ENCODE measurements at regions not wholly inside any gene's neighbourhood (a gene's known extent, or its start where the extent isn't known, plus 50 kb on each side); places are given as distances from the start of the nearest gene placed in this dataset.

DNA sequence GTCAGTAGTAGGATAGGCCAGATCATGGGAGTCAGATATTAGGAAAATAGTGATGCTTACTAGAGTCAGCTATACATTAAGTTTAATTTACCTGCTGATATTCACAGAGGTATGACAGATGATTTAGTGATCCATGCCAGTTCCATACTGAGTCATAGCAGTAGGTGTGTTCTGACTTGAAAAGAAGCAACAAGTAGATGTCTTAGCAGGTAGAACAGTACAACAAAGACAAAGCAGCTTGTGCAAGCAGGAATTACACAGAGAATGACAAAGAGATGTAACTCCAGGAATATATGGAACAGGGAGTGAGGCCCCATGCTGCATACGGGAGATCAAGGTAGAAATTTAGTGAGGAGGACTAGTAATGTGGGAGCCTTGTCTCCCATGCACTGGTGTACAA is 556.9 kb downstream of the SLC16A7 start:
- TF ChIP-seq, protein P1, sequence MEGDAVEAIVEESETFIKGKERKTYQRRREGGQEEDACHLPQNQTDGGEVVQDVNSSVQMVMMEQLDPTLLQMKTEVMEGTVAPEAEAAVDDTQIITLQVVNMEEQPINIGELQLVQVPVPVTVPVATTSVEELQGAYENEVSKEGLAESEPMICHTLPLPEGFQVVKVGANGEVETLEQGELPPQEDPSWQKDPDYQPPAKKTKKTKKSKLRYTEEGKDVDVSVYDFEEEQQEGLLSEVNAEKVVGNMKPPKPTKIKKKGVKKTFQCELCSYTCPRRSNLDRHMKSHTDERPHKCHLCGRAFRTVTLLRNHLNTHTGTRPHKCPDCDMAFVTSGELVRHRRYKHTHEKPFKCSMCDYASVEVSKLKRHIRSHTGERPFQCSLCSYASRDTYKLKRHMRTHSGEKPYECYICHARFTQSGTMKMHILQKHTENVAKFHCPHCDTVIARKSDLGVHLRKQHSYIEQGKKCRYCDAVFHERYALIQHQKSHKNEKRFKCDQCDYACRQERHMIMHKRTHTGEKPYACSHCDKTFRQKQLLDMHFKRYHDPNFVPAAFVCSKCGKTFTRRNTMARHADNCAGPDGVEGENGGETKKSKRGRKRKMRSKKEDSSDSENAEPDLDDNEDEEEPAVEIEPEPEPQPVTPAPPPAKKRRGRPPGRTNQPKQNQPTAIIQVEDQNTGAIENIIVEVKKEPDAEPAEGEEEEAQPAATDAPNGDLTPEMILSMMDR (conservative IDR thresholded peaks at IDR 0.05) = no peak
- TF ChIP-seq EZH2 (IDR thresholded peaks at IDR 0.05; ENCODE audit: low read depth) = no peak
